ENCODE measurements at regions not wholly inside any gene's neighbourhood (a gene's known extent, or its start where the extent isn't known, plus 50 kb on each side); places are given as distances from the start of the nearest gene placed in this dataset.
"Not testable (repeated sequence)": the region's sequence is repeated elsewhere in the genome, so short reads cannot be mapped to it uniquely, and the experiment has no call there.

GRCh38 chr11:93596171-93596570 is 53.0 kb upstream of the SMCO4 start:
- not testable (repeated sequence) for TF ChIP-seq AFF4 (CRISPR knock-in tag; IDR thresholded peaks at IDR 0.05; ENCODE audit: borderline replicate concordance); MAX (CRISPR knock-in tag; IDR thresholded peaks at IDR 0.05); CTCF (IDR thresholded peaks at IDR 0.05); CREB1 (CRISPR knock-in tag; IDR thresholded peaks at IDR 0.05)
